NK-92 treated with Interleukin-12 subunit alpha and Interleukin-12 subunit beta, amount 100 ng/mL, for 24 hours (cell line): ENCODE measurements at regions not wholly inside any gene's neighbourhood (a gene's known extent, or its start where the extent isn't known, plus 50 kb on each side); places are given as distances from the start of the nearest gene placed in this dataset.
"Not testable (repeated sequence)": the region's sequence is repeated elsewhere in the genome, so short reads cannot be mapped to it uniquely, and the experiment has no call there.

ENCODE experiments used
- DNase-seq: peaks from one replicate; lab custom pipeline; 2025; lab: John Stamatoyannopoulos, UW

GRCh38 chr14:49367696-49368095 lies 218.5 kb downstream of the RPS29 start:
- DNase-seq = no peak

DNA sequence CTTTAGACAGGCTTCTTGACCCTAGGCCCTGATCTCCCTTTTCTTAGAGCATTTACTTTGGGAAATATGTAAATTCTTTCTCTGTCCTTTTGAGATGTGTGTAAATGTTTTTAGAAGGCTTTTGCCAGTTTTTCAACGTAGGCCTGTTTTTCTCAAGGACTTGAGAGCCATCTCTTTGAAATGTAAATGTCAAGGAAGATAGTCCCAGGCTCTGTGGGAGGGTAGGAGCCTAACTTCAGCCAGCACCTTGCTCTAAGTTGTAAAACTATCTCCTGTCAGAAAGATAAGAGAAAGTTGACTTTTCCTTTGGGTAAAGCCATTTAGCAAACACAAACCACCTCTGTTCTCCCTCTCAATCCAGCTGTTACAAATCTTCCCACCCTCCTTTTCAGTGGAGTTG lies 219.8 kb downstream of the RPS29 start:
- no peak for DNase-seq

DNA sequence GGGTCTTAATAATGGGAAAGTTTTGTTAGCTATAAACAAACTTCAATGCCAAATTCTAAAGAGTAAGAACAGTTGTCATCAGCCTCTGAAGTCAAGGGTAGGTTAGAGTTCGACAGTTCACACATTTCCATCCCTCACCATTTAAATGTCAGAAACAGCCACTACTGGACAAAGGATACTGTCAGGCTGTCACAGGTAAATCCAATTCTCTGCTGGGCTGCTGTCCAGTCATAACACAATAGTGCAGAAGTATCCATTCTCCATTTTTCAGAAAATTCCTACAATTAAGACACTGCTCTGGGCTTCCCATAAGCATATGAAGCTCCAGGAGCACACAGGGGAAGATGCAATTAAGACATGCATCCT lies 221.4 kb downstream of the RPS29 start:
- DNase-seq = no peak

- no peak for DNase-seq
Observed at GRCh38 chr14:49363821-49364751, 222.1 kb downstream of the RPS29 start.

DNA sequence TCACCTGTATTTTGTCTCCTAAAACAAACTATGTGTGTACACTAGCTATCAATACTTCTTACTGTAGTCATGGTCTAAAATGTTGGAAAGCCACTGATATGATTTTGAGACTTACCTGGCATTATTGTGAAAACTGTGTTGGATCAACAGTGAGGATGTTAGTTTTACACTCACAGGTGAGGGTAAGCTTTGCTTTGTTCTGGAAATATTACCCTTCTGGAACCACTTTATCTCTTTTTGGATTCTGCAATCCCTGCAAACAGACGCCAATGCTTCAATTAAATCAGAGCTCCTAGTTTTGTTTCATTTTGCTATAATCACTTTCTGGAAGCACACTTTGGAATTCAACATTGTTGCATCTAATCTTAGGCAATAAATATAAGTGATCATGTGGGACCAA lies 223.3 kb downstream of the RPS29 start:
- DNase-seq = no peak

DNA sequence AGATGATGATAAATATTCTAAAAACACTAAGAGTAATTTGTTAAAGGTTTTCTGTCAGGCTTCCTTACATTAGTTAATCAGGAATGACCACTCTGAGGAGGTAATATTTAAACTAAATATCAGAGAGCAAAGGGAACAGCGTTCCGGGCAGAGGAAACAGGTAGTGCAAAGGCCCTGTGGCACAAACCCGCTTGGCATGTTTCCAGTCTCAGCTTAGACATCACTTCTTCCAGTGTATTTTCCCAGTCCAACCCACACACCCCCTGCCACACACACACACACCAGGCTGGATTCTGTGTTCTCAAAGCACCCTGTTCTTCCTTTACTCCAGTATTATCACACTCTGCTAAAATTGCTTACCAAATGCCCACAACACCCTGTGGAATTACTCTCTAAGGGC lies 247.1 kb downstream of the RPS29 start:
- no peak for DNase-seq

GRCh38 chr14:49319810-49320209 lies 266.4 kb downstream of the RPS29 start:
- DNase-seq = no peak

DNA sequence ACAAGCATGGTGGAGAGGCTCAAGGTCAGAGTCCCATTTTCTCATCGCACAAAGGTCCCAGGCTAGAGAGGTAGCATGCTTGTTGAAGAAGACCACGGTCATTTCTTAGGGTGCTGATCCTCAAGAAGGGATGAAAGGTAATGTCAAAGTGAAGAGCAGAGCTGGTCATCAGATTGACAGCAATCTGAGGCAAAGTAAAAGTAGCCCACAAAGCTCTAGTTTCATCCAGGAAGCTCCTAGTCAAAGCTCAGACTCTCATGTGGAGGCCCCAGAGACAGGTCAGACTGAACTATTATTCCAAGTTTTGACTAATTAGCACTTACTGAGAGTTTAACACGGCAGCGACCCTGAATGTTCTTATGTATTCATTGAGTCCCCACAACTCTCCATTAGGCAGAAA lies 270.6 kb downstream of the RPS29 start:
- DNase-seq = no peak

GRCh38 chr14:49314737-49315136 lies 271.4 kb downstream of the RPS29 start:
- no peak for DNase-seq

DNA sequence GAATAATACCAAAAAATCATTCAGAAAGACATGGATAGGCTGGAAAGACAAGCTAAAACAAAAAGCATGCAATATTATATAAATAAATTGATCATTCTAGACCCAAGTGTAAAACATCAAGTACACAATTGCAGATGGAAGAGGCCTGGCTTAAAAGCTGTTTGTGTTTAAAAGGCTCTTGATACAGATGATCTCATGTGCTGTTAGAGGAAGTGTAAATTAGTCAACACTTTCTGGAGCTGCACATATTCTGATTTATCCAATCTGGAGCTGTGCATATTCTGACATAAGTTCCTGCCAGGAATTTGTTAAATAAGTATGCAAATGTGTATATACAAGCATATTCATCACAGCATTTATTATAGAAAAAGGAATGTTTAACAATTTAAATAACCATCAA lies 273.1 kb downstream of the RPS29 start:
- DNase-seq = no peak

DNA sequence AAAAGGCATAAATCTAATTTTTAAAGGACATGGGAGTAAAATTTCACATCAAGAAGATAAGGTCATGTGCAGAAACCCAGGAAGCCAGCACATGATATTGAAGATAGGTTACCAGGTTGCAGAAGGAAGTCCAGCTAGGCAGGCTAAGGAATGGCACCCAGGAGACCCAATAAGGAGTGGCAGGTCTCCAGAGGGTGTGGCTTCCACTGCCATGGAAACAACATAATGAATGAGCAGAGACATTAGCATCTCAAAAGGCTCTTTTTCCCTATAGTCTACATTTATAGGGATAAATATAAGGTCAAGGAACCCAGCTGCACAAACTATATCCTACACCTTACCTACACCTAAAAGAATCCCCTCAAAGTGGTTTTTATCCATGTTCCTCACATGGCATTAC lies 275.9 kb downstream of the RPS29 start:
- no peak for DNase-seq

- no peak for DNase-seq
Observed at GRCh38 chr14:49306152-49306751, 279.9 kb downstream of the RPS29 start.

DNA sequence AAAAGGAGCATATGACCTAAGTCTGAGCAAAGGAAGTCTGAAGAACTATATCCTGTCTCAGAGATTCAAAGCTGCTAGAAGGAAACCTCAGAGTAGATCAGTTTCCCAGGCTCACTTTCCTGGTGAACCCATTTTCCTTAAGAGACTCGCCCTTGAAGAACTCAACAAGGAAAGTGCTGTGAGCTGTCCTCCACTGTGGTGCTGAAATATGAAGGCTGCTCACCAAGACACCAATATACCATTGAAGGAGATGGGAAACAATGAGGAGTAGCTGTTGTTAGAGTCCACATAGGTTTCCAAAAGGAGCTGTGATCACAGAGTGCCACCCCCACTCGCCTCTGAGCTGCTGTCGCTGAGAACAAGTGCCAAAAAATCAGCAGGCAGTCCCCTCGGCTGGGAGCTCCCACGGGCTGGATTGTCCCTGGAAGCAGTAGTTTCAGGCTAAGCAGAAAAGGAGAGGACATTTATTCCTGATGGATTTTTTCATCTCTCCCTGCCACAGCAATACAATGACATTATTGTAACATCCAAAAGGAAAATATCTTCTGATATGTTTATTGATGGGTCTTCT lies 282.1 kb downstream of the RPS29 start:
- DNase-seq = no peak

GRCh38 chr14:49297102-49297501 lies 289.1 kb downstream of the RPS29 start:
- no peak for DNase-seq

DNA sequence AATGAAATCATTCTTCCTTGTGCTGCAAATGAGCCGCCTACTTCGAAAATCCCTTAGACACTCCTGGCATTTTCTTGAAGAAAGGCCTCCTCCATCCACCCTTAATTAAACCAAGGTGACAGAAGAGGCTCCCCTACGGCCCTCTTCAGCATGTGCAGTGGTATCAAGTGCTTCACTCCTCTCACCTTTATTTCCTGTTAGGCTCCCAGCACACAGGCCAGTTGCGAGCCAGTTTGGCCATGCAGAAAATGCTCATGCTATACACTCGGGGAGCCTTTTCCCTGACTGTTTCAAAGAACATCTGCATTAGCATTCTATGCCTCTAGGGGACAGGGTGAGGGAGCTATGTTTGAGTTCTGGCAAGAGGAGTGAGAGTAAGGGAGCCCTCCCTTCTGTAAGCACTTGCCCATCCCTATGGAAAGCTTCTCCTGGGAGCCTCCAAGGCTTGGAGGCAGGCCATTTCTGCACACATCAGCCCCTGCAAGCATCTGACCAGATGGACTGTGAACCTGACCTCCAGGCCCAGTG lies 291.5 kb downstream of the RPS29 start:
- no peak for DNase-seq

DNA sequence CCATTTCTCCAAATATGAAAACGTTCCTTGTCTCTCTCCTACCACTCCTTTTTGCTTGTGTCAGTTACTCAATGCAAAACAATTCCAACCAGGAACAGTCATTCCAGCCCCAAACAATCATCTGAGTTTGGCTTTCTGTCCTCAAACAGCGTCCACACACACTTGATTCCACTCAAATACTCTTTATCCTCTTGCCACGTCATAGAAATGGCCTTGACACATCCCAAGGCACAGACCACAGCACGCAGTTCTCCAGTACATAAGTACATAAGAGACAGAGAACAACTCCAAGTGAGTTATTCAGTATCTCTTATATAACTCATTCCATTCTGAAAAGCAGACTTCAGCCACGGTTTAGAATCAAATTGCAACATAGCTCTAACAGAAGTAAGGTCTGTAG lies 299.2 kb downstream of the RPS29 start:
- DNase-seq = no peak

- no peak for DNase-seq
Observed at GRCh38 chr14:49286257-49286983, 299.8 kb downstream of the RPS29 start.

DNA sequence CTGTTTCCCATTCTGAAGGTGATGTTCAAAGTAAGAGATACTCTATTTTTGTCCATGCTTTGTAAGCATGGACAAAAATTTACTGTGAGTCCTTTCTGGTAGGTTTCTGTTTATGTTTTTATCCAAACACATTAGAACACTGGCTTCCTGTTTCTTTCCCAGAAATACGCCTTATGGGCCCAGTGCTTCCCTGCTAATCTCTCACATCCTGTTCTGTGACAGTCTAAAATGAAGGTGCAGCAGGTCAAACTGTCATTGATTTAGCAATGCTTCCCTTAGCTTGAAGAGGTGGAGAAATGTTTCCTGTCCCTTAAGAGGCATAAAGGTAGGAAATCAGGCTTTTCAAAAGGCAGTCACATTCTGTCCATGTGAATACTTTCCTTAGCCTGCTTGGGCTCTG lies 305.6 kb downstream of the RPS29 start:
- DNase-seq = no peak

DNA sequence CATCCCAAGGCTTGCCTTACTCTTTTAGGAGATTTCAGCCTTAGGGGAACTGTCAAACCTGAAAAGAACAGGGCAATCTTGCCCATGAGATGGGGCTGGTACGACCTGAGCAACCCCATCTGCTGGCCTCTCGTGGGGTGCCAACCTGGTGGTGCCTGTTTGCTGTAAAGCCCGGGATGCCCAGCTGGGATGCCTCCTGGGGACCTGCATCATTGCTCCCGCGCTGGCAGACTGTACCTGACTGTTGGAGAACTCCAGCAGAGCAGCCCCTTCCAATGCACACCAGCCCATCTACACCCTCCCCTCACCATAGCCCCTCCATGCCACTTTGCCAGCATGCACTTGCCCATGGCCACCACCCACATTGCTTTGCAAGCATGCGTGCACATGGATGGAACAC lies 335.7 kb downstream of the RPS29 start:
- DNase-seq = no peak

- no peak for DNase-seq
Observed at GRCh38 chr14:49250109-49250508, 336.1 kb downstream of the RPS29 start.

- no peak for DNase-seq
Observed at GRCh38 chr14:49249022-49249421, 337.2 kb downstream of the RPS29 start.

- not testable (repeated sequence) for DNase-seq
Observed at GRCh38 chr14:49243777-49244176, 342.4 kb downstream of the RPS29 start.
